ENCODE measurements at regions not wholly inside any gene's neighbourhood (a gene's known extent, or its start where the extent isn't known, plus 50 kb on each side); places are given as distances from the start of the nearest gene placed in this dataset.

GRCh38 chr13:112231451-112232083 lies 144.6 kb upstream of the SPACA7 start:
- TF ChIP-seq CTCF (IDR thresholded peaks at IDR 0.05; ENCODE audit: extremely low read depth in 1 of 2, insufficient read depth in 1 of 2, low read depth in 1 of 2, low read length in 2 of 2) (no peak), POLR2A (IDR thresholded peaks at IDR 0.05; ENCODE audit: low read depth, low read length) (no peak), EZH2 (IDR thresholded peaks at IDR 0.05; ENCODE audit: borderline replicate concordance, low read depth, low read length, severe bottlenecking) (no peak), POLR2AphosphoS5 (IDR thresholded peaks at IDR 0.05; ENCODE audit: insufficient read depth, low read depth, low read length) (no peak), MAX (IDR thresholded peaks at IDR 0.05; ENCODE audit: insufficient read depth, insufficient read length) (no peak), JUN (IDR thresholded peaks at IDR 0.05; ENCODE audit: borderline replicate concordance, insufficient read depth, insufficient read length, low read depth) (no peak), FOS (IDR thresholded peaks at IDR 0.05; ENCODE audit: borderline replicate concordance, insufficient read depth, low read length) (no peak), MYC (IDR thresholded peaks at IDR 0.05; ENCODE audit: low read depth, low read length) (no peak)
